ENCODE measurements at regions not wholly inside any gene's neighbourhood (a gene's known extent, or its start where the extent isn't known, plus 50 kb on each side); places are given as distances from the start of the nearest gene placed in this dataset.

DNA sequence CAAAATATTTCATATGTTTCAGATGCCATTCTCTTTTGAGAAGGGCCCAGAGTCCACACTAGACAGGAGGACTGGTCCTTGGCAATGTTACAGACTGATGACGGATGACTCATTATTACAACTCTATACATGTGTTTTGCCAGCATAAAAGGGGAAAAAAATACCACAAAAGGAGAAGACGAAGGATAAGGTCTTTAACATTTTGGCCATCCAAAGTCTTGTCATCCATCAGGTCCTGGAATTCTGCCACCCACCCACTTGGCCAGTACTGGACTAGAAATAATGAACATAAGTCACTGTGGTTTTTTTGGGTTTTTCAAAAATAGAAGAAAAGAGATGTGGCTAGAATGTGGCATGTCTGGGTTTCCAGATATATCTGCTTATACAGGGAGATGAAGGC is 57.7 kb upstream of the BDNF start:
- ChIA-PET CTCF (no interaction called here), SMC1A (ENCODE audit: uncharacterized antibody, unreplicated experiment) (no interaction called here), RAD21 (ENCODE audit: unreplicated experiment) (no interaction called here), POLR2A (no interaction called here)
- Histone ChIP-seq H3K79me2 (ENCODE audit: control insufficient read depth, insufficient read depth, low read length) (no peaks in the 10 kb centered on the region), H3K36me3 (ENCODE audit: control insufficient read depth in 2 of 2, insufficient read depth in 2 of 2, low read length in 1 of 2) (no peaks in the 10 kb centered on the region), H2AFZ (ENCODE audit: control insufficient read depth, low read depth, low read length) (no peak overlapping the region), H3K4me3 (no peak overlapping the region), H4K20me1 (ENCODE audit: control insufficient read depth, insufficient read depth) (no peaks in the 10 kb centered on the region), H3K9me3 (replicated peaks; ENCODE audit: control insufficient read depth, insufficient read depth, low read length) (no peaks in the 10 kb centered on the region; the same call in 2 of the 3 replicates), H3K9ac (ENCODE audit: control insufficient read depth, insufficient read depth, low read length) (no peak overlapping the region), H3K4me2 (ENCODE audit: control insufficient read depth, insufficient read depth) (no peak overlapping the region), H3K27ac (ENCODE audit: control insufficient read depth, insufficient read depth) (no peak overlapping the region), H3K4me1 (ENCODE audit: control insufficient read depth, insufficient read depth, low read length) (no peaks in the 10 kb centered on the region; the same call in 1 of the 2 replicates), H3K27me3 (replicated peaks in 1 of 2; ENCODE audit: control insufficient read depth in 2 of 2, insufficient read depth in 2 of 2, low read length in 1 of 2) (no peaks in the 10 kb centered on the region)
- intact Hi-C loops (cut with micrococcal nuclease; ENCODE audit: unreplicated experiment) = no loop called here
- WGBS (ENCODE audit: insufficient coverage, insufficient replicate concordance, low lambda C conversion rate, missing lambda C conversion rate) = 22% methylated on average over 2 of the region's 2 CpGs
- no peak for FAIRE-seq
- ATAC-seq = no peak
- TF ChIP-seq, protein P1, sequence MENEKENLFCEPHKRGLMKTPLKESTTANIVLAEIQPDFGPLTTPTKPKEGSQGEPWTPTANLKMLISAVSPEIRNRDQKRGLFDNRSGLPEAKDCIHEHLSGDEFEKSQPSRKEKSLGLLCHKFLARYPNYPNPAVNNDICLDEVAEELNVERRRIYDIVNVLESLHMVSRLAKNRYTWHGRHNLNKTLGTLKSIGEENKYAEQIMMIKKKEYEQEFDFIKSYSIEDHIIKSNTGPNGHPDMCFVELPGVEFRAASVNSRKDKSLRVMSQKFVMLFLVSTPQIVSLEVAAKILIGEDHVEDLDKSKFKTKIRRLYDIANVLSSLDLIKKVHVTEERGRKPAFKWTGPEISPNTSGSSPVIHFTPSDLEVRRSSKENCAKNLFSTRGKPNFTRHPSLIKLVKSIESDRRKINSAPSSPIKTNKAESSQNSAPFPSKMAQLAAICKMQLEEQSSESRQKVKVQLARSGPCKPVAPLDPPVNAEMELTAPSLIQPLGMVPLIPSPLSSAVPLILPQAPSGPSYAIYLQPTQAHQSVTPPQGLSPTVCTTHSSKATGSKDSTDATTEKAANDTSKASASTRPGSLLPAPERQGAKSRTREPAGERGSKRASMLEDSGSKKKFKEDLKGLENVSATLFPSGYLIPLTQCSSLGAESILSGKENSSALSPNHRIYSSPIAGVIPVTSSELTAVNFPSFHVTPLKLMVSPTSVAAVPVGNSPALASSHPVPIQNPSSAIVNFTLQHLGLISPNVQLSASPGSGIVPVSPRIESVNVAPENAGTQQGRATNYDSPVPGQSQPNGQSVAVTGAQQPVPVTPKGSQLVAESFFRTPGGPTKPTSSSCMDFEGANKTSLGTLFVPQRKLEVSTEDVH (IDR thresholded peaks at IDR 0.05; ENCODE audit: low read depth, partially characterized antibody) = no peak
- TF ChIP-seq HCFC1 (IDR thresholded peaks at IDR 0.05; ENCODE audit: low read length) (no peak), CREB1 (IDR thresholded peaks at IDR 0.05; ENCODE audit: low read depth) (no peak), ZNF384 (IDR thresholded peaks at IDR 0.05; ENCODE audit: borderline replicate concordance, low read depth, low read length) (no peak), SMAD1 (IDR thresholded peaks at IDR 0.05; ENCODE audit: low read depth, partially characterized antibody) (no peak)
- TF ChIP-seq, protein P2, sequence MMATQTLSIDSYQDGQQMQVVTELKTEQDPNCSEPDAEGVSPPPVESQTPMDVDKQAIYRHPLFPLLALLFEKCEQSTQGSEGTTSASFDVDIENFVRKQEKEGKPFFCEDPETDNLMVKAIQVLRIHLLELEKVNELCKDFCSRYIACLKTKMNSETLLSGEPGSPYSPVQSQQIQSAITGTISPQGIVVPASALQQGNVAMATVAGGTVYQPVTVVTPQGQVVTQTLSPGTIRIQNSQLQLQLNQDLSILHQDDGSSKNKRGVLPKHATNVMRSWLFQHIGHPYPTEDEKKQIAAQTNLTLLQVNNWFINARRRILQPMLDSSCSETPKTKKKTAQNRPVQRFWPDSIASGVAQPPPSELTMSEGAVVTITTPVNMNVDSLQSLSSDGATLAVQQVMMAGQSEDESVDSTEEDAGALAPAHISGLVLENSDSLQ (IDR thresholded peaks at IDR 0.05) = no peak
- TF ChIP-seq, protein P3, sequence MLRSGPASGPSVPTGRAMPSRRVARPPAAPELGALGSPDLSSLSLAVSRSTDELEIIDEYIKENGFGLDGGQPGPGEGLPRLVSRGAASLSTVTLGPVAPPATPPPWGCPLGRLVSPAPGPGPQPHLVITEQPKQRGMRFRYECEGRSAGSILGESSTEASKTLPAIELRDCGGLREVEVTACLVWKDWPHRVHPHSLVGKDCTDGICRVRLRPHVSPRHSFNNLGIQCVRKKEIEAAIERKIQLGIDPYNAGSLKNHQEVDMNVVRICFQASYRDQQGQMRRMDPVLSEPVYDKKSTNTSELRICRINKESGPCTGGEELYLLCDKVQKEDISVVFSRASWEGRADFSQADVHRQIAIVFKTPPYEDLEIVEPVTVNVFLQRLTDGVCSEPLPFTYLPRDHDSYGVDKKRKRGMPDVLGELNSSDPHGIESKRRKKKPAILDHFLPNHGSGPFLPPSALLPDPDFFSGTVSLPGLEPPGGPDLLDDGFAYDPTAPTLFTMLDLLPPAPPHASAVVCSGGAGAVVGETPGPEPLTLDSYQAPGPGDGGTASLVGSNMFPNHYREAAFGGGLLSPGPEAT (IDR thresholded peaks at IDR 0.05; ENCODE audit: low read depth) = no peak
- no TSS peak for BruUV-seq (replicated peaks)
- DNase-seq (ENCODE audit: low read depth, low spot score) = no peak
- in situ Hi-C loops (cut with MboI) = no loop called here
